ENCODE measurements at regions not wholly inside any gene's neighbourhood (a gene's known extent, or its start where the extent isn't known, plus 50 kb on each side); places are given as distances from the start of the nearest gene placed in this dataset.
"Not testable (repeated sequence)": the region's sequence is repeated elsewhere in the genome, so short reads cannot be mapped to it uniquely, and the experiment has no call there.

- no peak for DNase-seq
Measured at GRCh38 chr9:31445960-31446359, 938.5 kb upstream of the ACO1 start.

GRCh38 chr9:31467075-31467474, 917.4 kb upstream of the ACO1 start:
- DNase-seq: no peak

DNA sequence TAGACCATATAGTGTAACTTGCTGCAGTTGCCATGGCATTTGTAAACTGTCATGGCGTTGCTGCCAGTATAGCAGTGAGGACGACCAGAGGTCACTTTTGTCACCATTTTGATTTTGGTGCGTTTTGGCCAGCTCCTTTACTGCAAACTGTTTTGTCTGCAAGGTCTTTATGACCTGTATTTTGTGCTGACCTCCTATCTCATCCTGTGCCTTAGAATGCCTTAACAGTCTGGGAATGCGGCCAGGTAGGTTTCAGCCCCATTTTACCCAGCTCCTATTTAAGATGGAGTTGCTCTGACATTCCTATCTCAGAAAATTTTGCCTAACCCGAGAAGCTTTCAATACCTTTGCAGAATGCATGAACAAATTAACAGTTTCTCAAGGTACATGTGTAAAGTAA, 914.4 kb upstream of the ACO1 start:
- DNase-seq: no peak

DNA sequence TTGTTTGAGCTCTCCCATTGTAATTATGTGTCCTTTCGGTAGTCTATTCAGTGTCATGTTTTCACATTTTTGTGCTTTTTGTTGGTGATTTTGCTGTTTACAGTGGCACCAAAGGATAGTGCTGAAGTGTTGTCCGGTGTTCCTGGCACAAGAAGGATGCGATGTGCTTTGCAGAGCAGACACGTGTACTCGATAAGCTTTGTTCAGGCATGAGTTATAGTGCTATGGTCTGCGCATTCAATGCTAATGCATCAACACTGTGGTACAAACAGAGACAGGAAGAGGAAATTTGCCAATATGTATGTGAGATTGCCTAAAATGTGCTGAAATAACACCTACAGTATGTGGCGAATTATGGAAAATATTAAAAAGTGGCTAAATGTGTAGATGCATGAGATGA, 913.4 kb upstream of the ACO1 start:
- no peak for DNase-seq

- no peak for DNase-seq
Measured at GRCh38 chr9:31486630-31487029, 897.8 kb upstream of the ACO1 start.

GRCh38 chr9:31490551-31491106, 893.8 kb upstream of the ACO1 start:
- DNase-seq: no peak

- no peak for DNase-seq
Measured at GRCh38 chr9:31492229-31492628, 892.2 kb upstream of the ACO1 start.

GRCh38 chr9:31500422-31500821, 884.0 kb upstream of the ACO1 start:
- no peak for DNase-seq

GRCh38 chr9:31519011-31519410, 865.4 kb upstream of the ACO1 start:
- peak; percentile 35 for DNase-seq

DNA sequence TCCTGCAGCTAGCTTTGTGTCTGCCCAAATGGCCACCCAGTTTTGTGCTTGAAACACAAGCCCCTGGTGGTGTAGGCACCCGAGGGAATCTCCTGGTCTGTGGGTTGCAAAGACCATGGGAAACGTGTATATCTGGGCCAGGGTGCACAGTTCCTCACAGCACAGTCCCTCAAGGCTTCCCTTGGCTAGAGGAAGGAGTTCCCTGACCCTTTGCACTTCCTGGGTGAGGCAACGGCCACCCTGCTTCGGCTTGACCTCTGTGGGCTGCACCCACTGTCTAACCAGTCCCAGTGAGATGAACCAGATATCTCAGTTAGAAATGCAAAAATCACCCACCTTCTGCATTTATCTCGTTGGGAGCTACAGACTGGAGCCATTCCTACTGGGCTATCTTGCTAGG, 865.0 kb upstream of the ACO1 start:
- no peak for DNase-seq

DNA sequence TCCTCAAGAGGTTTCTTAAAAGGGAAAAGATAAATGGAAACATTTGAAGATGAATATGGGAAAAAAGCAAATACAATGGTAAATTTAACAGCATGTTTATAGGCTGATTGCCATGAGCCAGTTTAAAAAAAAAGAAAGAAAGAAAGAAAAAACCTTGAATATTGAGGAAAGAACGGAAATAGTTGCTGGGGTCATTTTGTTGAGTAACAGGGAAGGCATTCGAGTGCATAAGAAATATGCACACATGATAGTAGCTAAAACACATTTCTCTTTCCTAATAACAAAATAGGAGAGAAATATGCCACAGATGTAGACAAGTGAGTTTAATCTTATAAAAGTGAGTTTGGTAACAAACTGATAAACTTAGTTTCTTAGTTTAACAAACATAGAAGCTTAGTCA, 864.6 kb upstream of the ACO1 start:
- DNase-seq: no peak

DNA sequence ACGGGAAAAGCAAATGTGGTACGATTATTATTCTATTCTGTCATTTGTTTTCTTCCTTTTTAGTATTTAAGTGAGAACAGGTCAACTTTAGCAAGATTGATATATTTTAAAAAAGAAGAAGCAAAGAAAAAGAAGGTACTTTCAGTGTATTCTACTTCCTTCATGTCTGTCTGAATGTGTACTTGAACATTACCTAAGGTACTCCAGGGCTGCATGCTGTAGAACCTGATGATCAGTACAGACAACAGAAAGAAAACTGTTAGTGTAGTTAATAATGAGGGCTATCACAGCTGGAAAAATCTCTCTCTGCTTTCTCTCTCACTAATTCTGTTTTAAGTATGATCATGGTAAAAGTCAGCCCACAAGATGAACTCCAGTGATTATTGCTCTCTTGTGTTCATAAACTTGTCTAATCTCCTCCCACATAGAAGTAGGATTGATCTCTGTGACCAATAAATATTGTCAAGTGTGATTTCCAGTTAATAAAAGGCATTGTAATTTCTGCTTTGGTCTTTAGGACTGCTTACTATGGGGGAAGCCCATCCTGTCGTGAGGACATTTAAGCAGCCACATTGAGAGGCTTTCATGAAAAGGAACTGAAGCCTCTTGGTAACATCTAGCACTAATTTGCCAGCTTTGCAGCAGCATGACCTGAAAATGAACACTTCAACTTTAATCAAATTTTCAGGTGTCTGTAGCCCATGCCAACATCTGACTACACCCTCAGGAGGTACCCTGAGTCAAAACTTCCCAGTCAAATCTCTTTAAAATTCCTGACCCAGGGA, 864.0 kb upstream of the ACO1 start:
- no peak for DNase-seq

DNA sequence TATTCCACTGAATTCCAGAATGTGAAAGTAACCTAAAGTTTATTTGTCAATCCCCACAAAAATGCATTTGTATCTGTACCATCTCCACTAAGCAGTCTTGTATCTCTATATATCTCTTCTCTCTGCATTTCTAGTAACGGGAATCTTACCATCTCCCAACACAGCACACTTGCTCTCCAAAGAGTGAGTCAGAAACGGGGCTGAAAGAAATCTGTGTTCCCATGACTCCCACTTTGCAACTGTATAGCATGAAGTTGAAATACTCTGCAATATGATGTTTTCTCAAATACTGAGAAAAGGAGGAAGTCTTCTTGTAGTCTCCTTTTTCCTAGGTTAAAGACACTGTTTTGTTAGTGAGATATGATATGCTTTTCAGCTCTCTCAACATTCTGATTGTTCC, 848.8 kb upstream of the ACO1 start:
- DNase-seq: no peak

- no peak for DNase-seq
Measured at GRCh38 chr9:31536471-31536870, 848.0 kb upstream of the ACO1 start.

DNA sequence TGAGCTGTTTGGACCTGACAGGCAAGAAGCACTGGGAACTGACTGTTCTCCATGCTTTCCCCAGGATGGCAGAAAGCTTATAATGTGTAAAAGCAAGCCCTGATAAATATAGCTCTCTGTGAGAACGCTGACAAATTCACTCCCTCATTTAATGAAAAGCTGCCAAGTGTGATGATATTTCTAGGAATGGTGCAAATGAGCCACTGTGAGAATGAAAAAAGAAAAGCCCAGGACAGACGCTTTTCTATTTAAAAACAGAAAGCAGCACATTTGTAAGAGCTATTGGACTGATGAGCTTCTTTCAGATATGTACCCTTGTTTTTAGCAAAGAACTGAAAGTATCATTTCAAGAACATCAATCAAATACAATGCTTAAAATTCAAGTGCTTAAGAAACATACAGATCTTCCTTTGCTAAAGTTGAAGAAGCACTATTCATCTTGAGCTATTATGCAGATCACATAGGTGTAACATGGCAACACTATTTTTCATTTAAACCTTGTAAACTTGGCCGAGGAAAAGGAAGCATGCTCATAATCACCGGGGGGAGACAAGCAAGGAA, 842.6 kb upstream of the ACO1 start:
- DNase-seq: no peak

GRCh38 chr9:31542384-31543055, 841.9 kb upstream of the ACO1 start:
- DNase-seq: no peak

- DNase-seq: no peak
Measured at GRCh38 chr9:31554941-31555340, 829.5 kb upstream of the ACO1 start.

DNA sequence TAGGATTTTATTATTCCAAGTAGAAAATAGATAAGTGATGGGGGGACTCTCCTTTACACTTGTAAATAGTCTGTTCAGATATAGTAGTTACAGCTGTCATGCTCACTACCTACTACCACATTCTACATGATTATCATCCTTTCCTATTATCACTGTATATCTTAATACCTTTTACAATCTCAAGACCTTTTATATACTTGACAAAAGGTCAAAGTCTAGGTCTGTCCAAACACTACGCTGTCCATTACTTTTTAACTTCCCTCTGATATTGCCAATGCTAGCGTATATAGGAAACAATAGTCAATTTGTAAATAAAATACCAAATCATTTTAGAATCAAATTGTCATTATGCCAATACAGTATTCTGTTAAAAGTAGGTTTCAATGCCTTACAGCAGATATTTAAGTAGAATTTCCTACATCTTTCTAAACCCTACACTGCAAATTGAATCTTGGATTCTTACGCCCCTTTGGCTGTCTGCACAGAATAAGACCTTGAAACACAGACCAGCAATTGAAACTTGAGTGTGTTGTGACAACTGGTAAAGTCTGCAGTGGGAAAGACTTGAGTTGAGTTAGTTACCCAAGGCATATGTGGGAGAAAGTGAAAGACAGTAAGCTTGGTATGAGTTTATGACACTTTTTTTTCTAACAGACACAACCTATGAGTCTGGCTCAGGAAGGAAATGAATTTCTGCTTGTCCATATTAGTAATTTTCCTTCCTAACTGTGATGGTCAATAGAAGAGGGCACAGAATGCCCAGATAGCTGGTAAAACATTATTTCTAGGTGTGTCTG, 827.6 kb upstream of the ACO1 start:
- no peak for DNase-seq

- DNase-seq: not testable (repeated sequence)
Measured at GRCh38 chr9:31572190-31572589, 812.3 kb upstream of the ACO1 start.

DNA sequence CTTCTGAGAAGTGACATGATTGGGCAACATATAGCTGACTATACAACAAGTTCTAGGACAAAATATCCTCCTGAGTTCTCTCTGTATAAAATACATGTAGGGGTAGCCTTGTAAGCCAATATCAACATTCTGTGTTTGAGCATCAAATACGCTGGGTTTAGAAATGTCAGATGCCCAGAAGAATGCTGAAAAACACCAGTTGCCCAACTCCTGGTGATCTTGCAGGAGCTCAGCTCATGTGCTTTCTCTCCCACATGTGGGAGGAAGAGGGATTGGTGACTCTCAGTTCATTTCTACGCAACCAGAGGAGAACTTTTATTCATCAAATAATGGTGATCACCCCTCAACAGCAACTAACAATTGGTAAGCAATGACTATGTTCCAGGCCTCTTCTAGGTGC, 810.9 kb upstream of the ACO1 start:
- DNase-seq: no peak

DNA sequence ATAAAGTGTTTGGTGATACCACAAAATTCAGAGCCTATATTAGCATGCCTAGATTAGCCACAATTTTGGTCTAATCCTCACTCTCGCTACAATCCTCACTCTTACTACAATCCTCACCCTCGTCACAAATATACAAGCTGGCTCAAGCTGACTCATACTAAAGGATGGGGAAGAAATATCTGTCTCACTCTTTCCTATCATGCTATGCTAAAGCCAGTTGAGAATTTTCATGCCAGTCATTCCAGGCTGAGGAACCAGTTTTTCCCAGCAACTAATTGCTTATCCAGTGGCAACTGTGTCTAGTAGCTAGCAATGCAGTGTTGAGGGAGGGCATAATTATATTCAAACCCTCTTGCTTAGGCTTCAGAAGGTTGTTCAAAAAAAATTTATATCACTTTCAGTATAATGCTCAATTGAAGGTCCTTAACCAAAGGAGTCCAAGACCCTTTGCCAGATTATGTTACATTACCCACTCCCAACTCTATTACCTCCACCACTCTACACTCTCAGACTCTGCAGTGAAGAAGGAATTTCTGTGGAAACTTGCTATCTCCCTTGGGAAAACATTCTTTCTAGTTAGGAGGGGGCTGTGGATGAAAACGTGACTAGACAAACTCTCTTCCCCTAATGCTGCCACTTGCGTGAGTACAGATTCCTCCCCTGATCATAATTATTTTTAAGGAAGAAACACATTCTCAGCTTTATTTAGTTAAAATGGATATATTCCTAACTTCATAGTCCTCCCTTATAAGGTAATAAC, 810.3 kb upstream of the ACO1 start:
- DNase-seq: no peak

GRCh38 chr9:31582071-31582470, 802.4 kb upstream of the ACO1 start:
- no peak for DNase-seq

Data from activated CD4-positive, CD25-positive, alpha-beta regulatory T cell treated with anti-CD3 and anti-CD28 coated beads, Interleukin-2, amount 50 U/mL, for 72 hours (primary cell).